Stimulated activated CD4-positive, alpha-beta T cell treated with anti-CD3 and anti-CD28 coated beads, Interleukin-15, amount 100 ng/mL, for 24 hours (primary cell): ENCODE measurements at regions not wholly inside any gene's neighbourhood (a gene's known extent, or its start where the extent isn't known, plus 50 kb on each side); places are given as distances from the start of the nearest gene placed in this dataset.
A peak's percentile ranks its signal among the peaks of the same experiment; 100 is the strongest.

Experiments
- DNase-seq: peaks from one replicate; pipeline ENCODE4 v3.0.0-alpha.2; 2020

GRCh38 chr5:93875693-93876092 lies 134.3 kb upstream of the POU5F2 start:
- no peak for DNase-seq

- no peak for DNase-seq
Observed at GRCh38 chr5:93874491-93874890, 133.1 kb upstream of the POU5F2 start.

- no peak for DNase-seq
Observed at GRCh38 chr5:93874080-93874479, 132.7 kb upstream of the POU5F2 start.

GRCh38 chr5:93873211-93873736 lies 131.9 kb upstream of the POU5F2 start:
- DNase-seq, result no peak

- DNase-seq, result no peak
Observed at GRCh38 chr5:93870649-93871048, 129.2 kb upstream of the POU5F2 start.

- DNase-seq, result no peak
Observed at GRCh38 chr5:93868851-93869250, 127.5 kb upstream of the POU5F2 start.

- no peak for DNase-seq
Observed at GRCh38 chr5:93850311-93850710, 108.9 kb upstream of the POU5F2 start.

GRCh38 chr5:93845376-93845775 lies 104.0 kb upstream of the POU5F2 start:
- DNase-seq, result no peak

GRCh38 chr5:93831449-93831848 lies 90.0 kb upstream of the POU5F2 start:
- no peak for DNase-seq

- no peak for DNase-seq
Observed at GRCh38 chr5:93830893-93831292, 89.5 kb upstream of the POU5F2 start.

GRCh38 chr5:93829346-93829745 lies 87.9 kb upstream of the POU5F2 start:
- DNase-seq, result no peak

GRCh38 chr5:93821891-93822415 lies 80.6 kb upstream of the POU5F2 start:
- DNase-seq, result no peak

GRCh38 chr5:93819668-93820067 lies 78.3 kb upstream of the POU5F2 start:
- no peak for DNase-seq

GRCh38 chr5:93810780-93811179 lies 69.4 kb upstream of the POU5F2 start:
- no peak for DNase-seq

GRCh38 chr5:93809430-93809829 lies 68.0 kb upstream of the POU5F2 start:
- no peak for DNase-seq

- DNase-seq, result no peak
Observed at GRCh38 chr5:93807846-93808245, 66.4 kb upstream of the POU5F2 start.

GRCh38 chr5:93805616-93806379 lies 64.4 kb upstream of the POU5F2 start:
- no peak for DNase-seq

- peak; percentile 6 for DNase-seq
Observed at GRCh38 chr5:93800988-93801811, 59.8 kb upstream of the POU5F2 start.

GRCh38 chr5:93794954-93795353 lies 53.6 kb upstream of the POU5F2 start:
- DNase-seq, result no peak

- no peak for DNase-seq
Observed at GRCh38 chr5:93793159-93793781, 51.9 kb upstream of the POU5F2 start.

- no peak for DNase-seq
Observed at GRCh38 chr5:93791518-93791972, 50.1 kb upstream of the POU5F2 start.
